Panc1 (cell line): ENCODE measurements at regions not wholly inside any gene's neighbourhood (a gene's known extent, or its start where the extent isn't known, plus 50 kb on each side); places are given as distances from the start of the nearest gene placed in this dataset.
"Not testable (repeated sequence)": the region's sequence is repeated elsewhere in the genome, so short reads cannot be mapped to it uniquely, and the experiment has no call there.

ENCODE experiments used
- ATAC-seq: fragments of 200-7000 bp; cut with Tn5 transposase; 2 replicates; pipeline ENCODE4 v1.9.1; 2020; ENCODE audit warnings: mild to moderate bottlenecking, moderate library complexity
- BruUV-seq: library from RNA; stranded (reverse); fragments of 400-500 nt; replicated peaks from 2 replicates; lab custom pipeline; 2021; lab: Mats Ljungman, UMichigan
- CTCF ChIA-PET: fragments of 300-600 bp; sonication (Branson Sonifier 250); formaldehyde crosslinking; loops from one replicate; lab custom pipeline; 2022; ENCODE audit warnings: antibody characterized with exemption; lab: Charles Lee
- POLR2A ChIA-PET: fragments of 300-600 bp; sonication (Branson Sonifier 250); formaldehyde crosslinking; loops from one replicate; lab custom pipeline; 2022; ENCODE audit warnings: antibody characterized with exemption; lab: Charles Lee
- DNase-seq: peaks from one replicate; pipeline ENCODE4 v3.0.0-alpha.2; 2010; ENCODE audit warnings: low read depth, low spot score
- H3K27ac ChIP-seq: 2 replicates; pipeline ENCODE4 v1.5.1; 2011; ENCODE audit warnings: mild to moderate bottlenecking, low read length, inconsistent platforms
- H3K27me3 ChIP-seq: fragments of 200-500 bp; sonication (Bioruptor generic); 2 replicates; pipeline ENCODE4 v1.6.0; 2014; ENCODE audit warnings: low read length, inconsistent platforms; ENCODE audit not compliant: control insufficient read depth, insufficient read depth
- H3K36me3 ChIP-seq: fragments of 200-500 bp; sonication (Bioruptor generic); 2 replicates; pipeline ENCODE4 v1.5.1; 2014; ENCODE audit warnings: inconsistent platforms, mild to moderate bottlenecking, low read length, moderate library complexity; ENCODE audit not compliant: control insufficient read depth, insufficient read depth
- H3K4me1 ChIP-seq: 2 replicates; pipeline ENCODE4 v1.5.1; 2011; ENCODE audit warnings: inconsistent platforms, mild to moderate bottlenecking, low read length, moderate library complexity; ENCODE audit not compliant: control insufficient read depth, insufficient read depth
- H3K4me3 ChIP-seq, 2 experiments: 2 replicates each; pipeline ENCODE4 v1.5.1; 2011 to 2012; ENCODE audit warnings: low read depth in 2 of 2, low read length in 2 of 2, mild to moderate bottlenecking in 2 of 2, inconsistent platforms in 1 of 2, moderate library complexity in 1 of 2
- H3K9me3 ChIP-seq: fragments of 200-500 bp; sonication (Bioruptor generic); 2 replicates; pipeline ENCODE4 v1.5.1; 2014; ENCODE audit warnings: low read depth, mild to moderate bottlenecking, inconsistent platforms, low read length, moderate library complexity; ENCODE audit not compliant: control insufficient read depth, insufficient read depth
- CTCF ChIP-seq: fragments of 450-650 bp; IDR thresholded peaks from 2 replicates; pipeline ENCODE4 v1.5.1; 2017; ENCODE audit warnings: mild to moderate bottlenecking
- POLR2AphosphoS5 ChIP-seq: IDR thresholded peaks from 2 replicates; pipeline ENCODE4 v1.6.1; 2012; ENCODE audit warnings: mild to moderate bottlenecking, low read depth, low read length, moderate library complexity
- REST ChIP-seq, 2 experiments: IDR thresholded peaks; 2 replicates each; pipeline ENCODE4 v1.6.1; 2011 to 2012; ENCODE audit warnings: low read depth in 2 of 2, control low read depth in 1 of 2, low read length in 1 of 2, mild to moderate bottlenecking in 1 of 2, moderate library complexity in 1 of 2; ENCODE audit not compliant: insufficient read depth in 1 of 2
- SIN3A ChIP-seq: IDR thresholded peaks from 2 replicates; pipeline ENCODE4 v1.6.1; 2012; ENCODE audit warnings: low read depth, mild to moderate bottlenecking, low read length, moderate library complexity, borderline replicate concordance; ENCODE audit not compliant: insufficient read depth
- TCF7L2 ChIP-seq: IDR thresholded peaks from 2 replicates; pipeline ENCODE4 v1.6.1; 2011; ENCODE audit warnings: mild to moderate bottlenecking, low read depth, low read length, inconsistent platforms
- in situ Hi-C: cut with HindIII; loops from 2 replicates; pipeline ENCODE4 v1.10.0; 2016; ENCODE audit warnings: low sequenced_read_pairs, low pct_unique_long_range_greater_than_20kb
- intact Hi-C: fragments of 100-400 bp; cut with micrococcal nuclease; formaldehyde crosslinking; loops from one replicate; pipeline ENCODE4 v1.10.0; 2022; ENCODE audit not compliant: unreplicated experiment

GRCh38 chr2:153532140-153532539 lies 53.6 kb upstream of the RPRM start:
- Histone ChIP-seq H3K27ac (no peak overlapping the region), H3K4me1 (no peaks in the 10 kb centered on the region), H3K27me3 (no peaks in the 10 kb centered on the region), H3K9me3 (no peaks in the 10 kb centered on the region), H3K4me3 (no peak overlapping the region), H3K36me3 (no peaks in the 10 kb centered on the region)
- BruUV-seq, result no TSS peak
- in situ Hi-C loops, result no loop called here
- CTCF ChIA-PET, result no interaction called here
- TF ChIP-seq POLR2AphosphoS5, result no peak
- no peak for TF ChIP-seq CTCF
- no peak for TF ChIP-seq SIN3A
- intact Hi-C loops, result no loop called here
- DNase-seq (no peak), ATAC-seq (no peak)
- POLR2A ChIA-PET, result no interaction called here

- intact Hi-C loops, H3K36me3 ChIP-seq: not testable (repeated sequence)
Measured at GRCh38 chr2:153533803-153534202, 55.2 kb upstream of the RPRM start.

GRCh38 chr2:153534590-153534989 lies 56.0 kb upstream of the RPRM start:
- H3K4me3 ChIP-seq, BruUV-seq, H3K27me3 ChIP-seq, ATAC-seq, POLR2A ChIA-PET, H3K4me1 ChIP-seq, H3K9me3 ChIP-seq, H3K36me3 ChIP-seq, DNase-seq, CTCF ChIA-PET, H3K27ac ChIP-seq, intact Hi-C loops, in situ Hi-C loops: not testable (repeated sequence)

More at GRCh38 chr2:153533803-153534202, 55.2 kb upstream of the RPRM start:
- H3K9me3 ChIP-seq, H3K27ac ChIP-seq, BruUV-seq, in situ Hi-C loops, H3K4me3 ChIP-seq, POLR2A ChIA-PET, H3K27me3 ChIP-seq, DNase-seq, CTCF ChIA-PET, ATAC-seq, H3K4me1 ChIP-seq: not testable (repeated sequence)

- no peak for ATAC-seq
Measured at GRCh38 chr2:153536115-153536514, 57.6 kb upstream of the RPRM start.

More at GRCh38 chr2:153536115-153536514, 57.6 kb upstream of the RPRM start:
- in situ Hi-C loops (no loop called here), intact Hi-C loops (no loop called here)
- ChIA-PET POLR2A (no interaction called here), CTCF (no interaction called here)
- H3K9me3 ChIP-seq, result no peaks in the 10 kb centered on the region
- no peaks in the 10 kb centered on the region for H3K27me3 ChIP-seq
- no peak for DNase-seq
- no TSS peak for BruUV-seq
- H3K36me3 ChIP-seq, result no peaks in the 10 kb centered on the region
- H3K4me3 ChIP-seq, result no peak overlapping the region
- TF ChIP-seq SIN3A, result no peak
- no peak for TF ChIP-seq TCF7L2
- TF ChIP-seq POLR2AphosphoS5, result no peak
- no peak for TF ChIP-seq REST (IDR thresholded peaks at IDR 0.05; ENCODE audit: insufficient read depth in 1 of 2, low read depth in 2 of 2, low read length in 1 of 2)
- TF ChIP-seq CTCF, result no peak
- no peaks in the 10 kb centered on the region for H3K4me1 ChIP-seq
- H3K27ac ChIP-seq, result no peak overlapping the region
